WTC11 (cell line): ENCODE measurements at regions not wholly inside any gene's neighbourhood (a gene's known extent, or its start where the extent isn't known, plus 50 kb on each side); places are given as distances from the start of the nearest gene placed in this dataset.

Source experiments
- TF ChIP-seq, protein P1 (sequence below): sonication (generic); formaldehyde crosslinking; conservative IDR thresholded peaks from 2 replicates; pipeline ENCODE4 v1.8.1; 2023; ENCODE audit warnings: mild to moderate bottlenecking, low read depth, missing genetic modification reagents, moderate library complexity
- TF ChIP-seq, protein P2 (sequence below): fragments of 200-600 bp; IDR thresholded peaks from 2 replicates; pipeline ENCODE4 v1.8.0; 2022; ENCODE audit warnings: antibody characterized with exemption

DNA sequence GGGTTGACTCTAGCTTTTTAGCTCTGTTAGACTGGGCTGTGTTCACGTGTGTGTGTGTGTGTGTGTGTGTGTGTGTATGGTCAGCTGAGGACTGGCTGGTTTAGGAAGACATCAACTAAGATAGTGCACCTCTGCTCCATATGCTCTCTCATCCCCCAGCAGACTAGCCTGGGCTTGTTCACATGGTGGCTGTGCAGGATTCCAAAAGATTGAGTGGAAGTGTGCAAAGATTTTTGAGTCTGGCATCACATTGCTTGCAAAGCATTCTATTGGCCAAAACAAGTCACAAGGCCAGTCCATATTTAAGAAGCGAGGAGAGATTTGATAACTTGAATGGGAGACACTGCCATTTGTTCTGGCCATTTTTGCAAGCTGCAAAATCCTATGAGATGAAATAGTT lies 79.7 kb upstream of the C11orf87 start:
- TF ChIP-seq, protein P1, sequence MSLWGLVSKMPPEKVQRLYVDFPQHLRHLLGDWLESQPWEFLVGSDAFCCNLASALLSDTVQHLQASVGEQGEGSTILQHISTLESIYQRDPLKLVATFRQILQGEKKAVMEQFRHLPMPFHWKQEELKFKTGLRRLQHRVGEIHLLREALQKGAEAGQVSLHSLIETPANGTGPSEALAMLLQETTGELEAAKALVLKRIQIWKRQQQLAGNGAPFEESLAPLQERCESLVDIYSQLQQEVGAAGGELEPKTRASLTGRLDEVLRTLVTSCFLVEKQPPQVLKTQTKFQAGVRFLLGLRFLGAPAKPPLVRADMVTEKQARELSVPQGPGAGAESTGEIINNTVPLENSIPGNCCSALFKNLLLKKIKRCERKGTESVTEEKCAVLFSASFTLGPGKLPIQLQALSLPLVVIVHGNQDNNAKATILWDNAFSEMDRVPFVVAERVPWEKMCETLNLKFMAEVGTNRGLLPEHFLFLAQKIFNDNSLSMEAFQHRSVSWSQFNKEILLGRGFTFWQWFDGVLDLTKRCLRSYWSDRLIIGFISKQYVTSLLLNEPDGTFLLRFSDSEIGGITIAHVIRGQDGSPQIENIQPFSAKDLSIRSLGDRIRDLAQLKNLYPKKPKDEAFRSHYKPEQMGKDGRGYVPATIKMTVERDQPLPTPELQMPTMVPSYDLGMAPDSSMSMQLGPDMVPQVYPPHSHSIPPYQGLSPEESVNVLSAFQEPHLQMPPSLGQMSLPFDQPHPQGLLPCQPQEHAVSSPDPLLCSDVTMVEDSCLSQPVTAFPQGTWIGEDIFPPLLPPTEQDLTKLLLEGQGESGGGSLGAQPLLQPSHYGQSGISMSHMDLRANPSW (CRISPR knock-in tag), result no peak
- TF ChIP-seq, protein P2, sequence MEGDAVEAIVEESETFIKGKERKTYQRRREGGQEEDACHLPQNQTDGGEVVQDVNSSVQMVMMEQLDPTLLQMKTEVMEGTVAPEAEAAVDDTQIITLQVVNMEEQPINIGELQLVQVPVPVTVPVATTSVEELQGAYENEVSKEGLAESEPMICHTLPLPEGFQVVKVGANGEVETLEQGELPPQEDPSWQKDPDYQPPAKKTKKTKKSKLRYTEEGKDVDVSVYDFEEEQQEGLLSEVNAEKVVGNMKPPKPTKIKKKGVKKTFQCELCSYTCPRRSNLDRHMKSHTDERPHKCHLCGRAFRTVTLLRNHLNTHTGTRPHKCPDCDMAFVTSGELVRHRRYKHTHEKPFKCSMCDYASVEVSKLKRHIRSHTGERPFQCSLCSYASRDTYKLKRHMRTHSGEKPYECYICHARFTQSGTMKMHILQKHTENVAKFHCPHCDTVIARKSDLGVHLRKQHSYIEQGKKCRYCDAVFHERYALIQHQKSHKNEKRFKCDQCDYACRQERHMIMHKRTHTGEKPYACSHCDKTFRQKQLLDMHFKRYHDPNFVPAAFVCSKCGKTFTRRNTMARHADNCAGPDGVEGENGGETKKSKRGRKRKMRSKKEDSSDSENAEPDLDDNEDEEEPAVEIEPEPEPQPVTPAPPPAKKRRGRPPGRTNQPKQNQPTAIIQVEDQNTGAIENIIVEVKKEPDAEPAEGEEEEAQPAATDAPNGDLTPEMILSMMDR, result no peak
